Endothelial cell of umbilical vein (primary cell): ENCODE measurements at regions not wholly inside any gene's neighbourhood (a gene's known extent, or its start where the extent isn't known, plus 50 kb on each side); places are given as distances from the start of the nearest gene placed in this dataset.

Experiments
- BruUV-seq: library from RNA; stranded (reverse); fragments of 400-500 nt; replicated peaks from 2 replicates; lab custom pipeline; 2021; lab: Mats Ljungman, UMichigan
- CTCF ChIA-PET: fragments of 300-600, 350-600 bp; sonication (Branson Sonifier 250); formaldehyde crosslinking; loops from one replicate; lab custom pipeline; 2021; ENCODE audit warnings: antibody characterized with exemption, inconsistent platforms; lab: Charles Lee
- POLR2A ChIA-PET: fragments of 300-600, 350-600 bp; sonication (Branson Sonifier 250); formaldehyde crosslinking; loops from one replicate; lab custom pipeline; 2021; ENCODE audit warnings: antibody characterized with exemption, inconsistent platforms; lab: Charles Lee
- DNase-seq: peaks from one replicate; pipeline ENCODE4 v3.0.0-alpha.2; 2011; ENCODE audit warnings: low read depth, low spot score
- FAIRE-seq: peaks from 2 replicates; lab custom pipeline; 2011; peaks lifted over from hg19 to GRCh38; lab: Jason Lieb, UNC
- H2AFZ ChIP-seq: 2 replicates; pipeline ENCODE4 v1.6.0; 2012; ENCODE audit warnings: low read depth, low read length, control low read depth, inconsistent platforms
- H3K27ac ChIP-seq: 2 replicates; pipeline ENCODE4 v1.5.1; 2011; ENCODE audit warnings: low read depth, mild to moderate bottlenecking, control low read depth, low read length, moderate library complexity; ENCODE audit not compliant: insufficient read depth
- H3K27me3 ChIP-seq, 2 experiments: 2 replicates each; pipeline versions ENCODE4 v1.6.0 to v1.6.1; 2011; ENCODE audit warnings: low read length in 2 of 2, mixed read lengths in 1 of 2; ENCODE audit not compliant: control insufficient read depth in 2 of 2, insufficient read depth in 2 of 2
- H3K36me3 ChIP-seq, 2 experiments: 2 replicates in 1 of 2; 3 replicates in 1 of 2; pipeline ENCODE4 v1.5.1; 2011; ENCODE audit warnings: low read length in 2 of 2, mild to moderate bottlenecking in 1 of 2, moderate library complexity in 1 of 2; ENCODE audit not compliant: control insufficient read depth in 2 of 2, insufficient read depth in 2 of 2; ENCODE audit errors: extremely low read depth in 1 of 2
- H3K4me1 ChIP-seq: 3 replicates; pipeline ENCODE4 v1.5.1; 2011; ENCODE audit warnings: mild to moderate bottlenecking, low read length; ENCODE audit not compliant: control insufficient read depth, insufficient read depth; ENCODE audit errors: extremely low read depth
- H3K4me2 ChIP-seq: 2 replicates; pipeline ENCODE4 v1.6.1; 2011; ENCODE audit warnings: low read length, control low read depth, mixed read lengths; ENCODE audit not compliant: insufficient read depth
- H3K4me3 ChIP-seq, 3 experiments: fragments of 200-600 bp in 1 of 3; sonication (generic), shearing (Covaris generic) in 1 of 3; replicated peaks in 1 of 3; 2 replicates each; pipeline ENCODE4 v1.5.1; 2011 to 2016; ENCODE audit warnings: control low read depth in 3 of 3, low read length in 3 of 3, mild to moderate bottlenecking in 2 of 3, inconsistent platforms in 1 of 3, low read depth in 1 of 3, moderate library complexity in 1 of 3; ENCODE audit not compliant: insufficient read depth in 1 of 3
- H3K79me2 ChIP-seq: 2 replicates; pipeline ENCODE4 v1.6.0; 2012; ENCODE audit warnings: low read length, inconsistent platforms; ENCODE audit not compliant: control insufficient read depth, insufficient read depth
- H3K9ac ChIP-seq: replicated peaks from 2 replicates; pipeline ENCODE3; 2011; ENCODE audit warnings: low read length, control low read depth; ENCODE audit not compliant: insufficient read depth; ENCODE audit errors: extremely low read depth
- H3K9me1 ChIP-seq: replicated peaks from 3 replicates; pipeline ENCODE4 v1.6.0; 2011; ENCODE audit warnings: mild to moderate bottlenecking, low read length; ENCODE audit not compliant: control insufficient read depth, insufficient read depth; ENCODE audit errors: extremely low read depth
- H3K9me3 ChIP-seq: replicated peaks from 2 replicates; pipeline ENCODE4 v1.5.1; 2012; ENCODE audit warnings: low read length, inconsistent platforms; ENCODE audit not compliant: control insufficient read depth, insufficient read depth
- H4K20me1 ChIP-seq: replicated peaks from 2 replicates; pipeline ENCODE3; 2011; ENCODE audit warnings: mild to moderate bottlenecking, low read length; ENCODE audit not compliant: control insufficient read depth, insufficient read depth; ENCODE audit errors: extremely low read depth
- CTCF ChIP-seq, 2 donors: IDR thresholded peaks; 1 replicate in 1 of 2; 2 replicates in 1 of 2; pipeline ENCODE4 v1.5.1; 2011; ENCODE audit warnings: low read length in 2 of 2, mild to moderate bottlenecking in 2 of 2, moderate library complexity in 2 of 2, control low read depth in 1 of 2, inconsistent platforms in 1 of 2, low read depth in 1 of 2; ENCODE audit not compliant: insufficient read depth in 1 of 2; ENCODE audit errors: extremely low read depth in 1 of 2
- EZH2 ChIP-seq: IDR thresholded peaks from 2 replicates; pipeline ENCODE4 v1.6.1; 2012; ENCODE audit warnings: borderline replicate concordance, low read depth, mild to moderate bottlenecking, moderate library complexity, low read length, inconsistent platforms; ENCODE audit not compliant: severe bottlenecking
- FOS ChIP-seq: IDR thresholded peaks from 2 replicates; pipeline ENCODE4 v1.6.1; 2011; ENCODE audit warnings: mild to moderate bottlenecking, low read length, moderate library complexity, borderline replicate concordance; ENCODE audit not compliant: insufficient read depth
- GATA2 ChIP-seq: IDR thresholded peaks from 2 replicates; pipeline ENCODE4 v1.7.0; 2011; ENCODE audit warnings: low read depth, mild to moderate bottlenecking, moderate library complexity, mixed read lengths, low read length; ENCODE audit not compliant: insufficient read length, insufficient read depth
- JUN ChIP-seq: IDR thresholded peaks from 2 replicates; pipeline ENCODE4 v1.6.1; 2011; ENCODE audit warnings: borderline replicate concordance, low read depth; ENCODE audit not compliant: insufficient read length, insufficient read depth
- MAX ChIP-seq: IDR thresholded peaks from 2 replicates; pipeline ENCODE4 v1.6.1; 2011; ENCODE audit not compliant: insufficient read depth, insufficient read length
- MYC ChIP-seq: IDR thresholded peaks from one replicate; pipeline ENCODE4 v1.6.1; 2011; ENCODE audit warnings: mild to moderate bottlenecking, low read depth, low read length
- POLR2A ChIP-seq: IDR thresholded peaks from 2 replicates; pipeline ENCODE4 v1.6.1; 2012; ENCODE audit warnings: low read depth, mild to moderate bottlenecking, control low read depth, low read length
- POLR2AphosphoS5 ChIP-seq: IDR thresholded peaks from 2 replicates; pipeline ENCODE4 v1.6.1; 2012; ENCODE audit warnings: low read depth, mild to moderate bottlenecking, control low read depth, low read length, moderate library complexity; ENCODE audit not compliant: insufficient read depth
- dilution Hi-C: fragments of 300-500 bp; cut with MboI; formaldehyde crosslinking; loops from one replicate; pipeline ENCODE4 v1.15.0; 2019; ENCODE audit warnings: low sequenced_read_pairs; ENCODE audit not compliant: extremely low pct_ligation_motif_present
- intact Hi-C: fragments of 100-400 bp; cut with micrococcal nuclease; formaldehyde crosslinking; loops from one replicate; pipeline ENCODE4 v1.10.0; 2022

GRCh38 chr4:13905543-13905942, 278.0 kb upstream of the BOD1L1 start:
- H4K20me1 ChIP-seq, result no peaks in the 10 kb centered on the region
- TF ChIP-seq POLR2AphosphoS5 (no peak), JUN (peak; percentile 13)
- no TSS peak for BruUV-seq
- intact Hi-C loops, result no loop called here
- no peak overlapping the region for H3K27ac ChIP-seq
- dilution Hi-C loops, result no loop called here
- H3K9me3 ChIP-seq, result no peaks in the 10 kb centered on the region
- FAIRE-seq (no peak), DNase-seq (no peak)
- no peaks in the 10 kb centered on the region for H3K79me2 ChIP-seq
- ChIA-PET POLR2A (no interaction called here), CTCF (interaction anchor here (1.2 kb wide), 1 partner anchor 264 kb away, joined by 4 read pairs; no protein-coding TSS in a partner anchor)
- H3K9me1 ChIP-seq, result no peaks in the 10 kb centered on the region
- H3K36me3 ChIP-seq, result no peaks in the 10 kb centered on the region
- no peak overlapping the region for H2AFZ ChIP-seq
- H3K27me3 ChIP-seq, result no peaks in the 10 kb centered on the region
- peaks cover 16% of the 10 kb centered on the region for H3K4me1 ChIP-seq
- H3K4me3 ChIP-seq, result no peak overlapping the region
- H3K4me2 ChIP-seq, result no peak overlapping the region
- H3K9ac ChIP-seq, result no peak overlapping the region

- H3K27ac ChIP-seq, result peak overlapping the region; percentile 87
- H3K4me2 ChIP-seq, result peak overlapping the region; percentile 49
- BruUV-seq, result no TSS peak
- peaks cover 16% of the 10 kb centered on the region for H3K4me1 ChIP-seq
- H3K9ac ChIP-seq, result peak overlapping the region; percentile 41
- FAIRE-seq, result no peak
- no peaks in the 10 kb centered on the region for H3K27me3 ChIP-seq
- no peak for DNase-seq
- no peak overlapping the region for H3K4me3 ChIP-seq
- H2AFZ ChIP-seq, result no peak overlapping the region
- no peaks in the 10 kb centered on the region for H3K9me1 ChIP-seq
- TF ChIP-seq GATA2, result no peak
- no peak for TF ChIP-seq POLR2A
- TF ChIP-seq MAX, result no peak
- no peak for TF ChIP-seq MYC
- no peak for TF ChIP-seq CTCF (IDR thresholded peaks at IDR 0.05; ENCODE audit: extremely low read depth in 1 of 2, insufficient read depth in 1 of 2, low read depth in 1 of 2, low read length in 2 of 2)
- TF ChIP-seq JUN, result no peak
- no peak for TF ChIP-seq FOS
- no peak for TF ChIP-seq EZH2
- no peak for TF ChIP-seq POLR2AphosphoS5
- H3K9me3 ChIP-seq, result no peaks in the 10 kb centered on the region
- H3K79me2 ChIP-seq, result no peaks in the 10 kb centered on the region
- no peaks in the 10 kb centered on the region for H4K20me1 ChIP-seq
- dilution Hi-C loops, result no loop called here
- intact Hi-C loops, result loop anchor here (1.0 kb wide), 2 partner anchors 14 to 15 kb away; no protein-coding TSS in a partner anchor
- H3K36me3 ChIP-seq, result no peaks in the 10 kb centered on the region
- CTCF ChIA-PET, result interaction anchor here (1.1 to 1.8 kb wide), 5 partner anchors 13 to 263 kb away, joined by 3 to 8 read pairs (median 4); no protein-coding TSS in a partner anchor
- POLR2A ChIA-PET, result no interaction called here
These were observed 279.2 kb upstream of the BOD1L1 start for GRCh38 chr4:13906727-13907126.
